ENCODE measurements at regions not wholly inside any gene's neighbourhood (a gene's known extent, or its start where the extent isn't known, plus 50 kb on each side); places are given as distances from the start of the nearest gene placed in this dataset.

DNA sequence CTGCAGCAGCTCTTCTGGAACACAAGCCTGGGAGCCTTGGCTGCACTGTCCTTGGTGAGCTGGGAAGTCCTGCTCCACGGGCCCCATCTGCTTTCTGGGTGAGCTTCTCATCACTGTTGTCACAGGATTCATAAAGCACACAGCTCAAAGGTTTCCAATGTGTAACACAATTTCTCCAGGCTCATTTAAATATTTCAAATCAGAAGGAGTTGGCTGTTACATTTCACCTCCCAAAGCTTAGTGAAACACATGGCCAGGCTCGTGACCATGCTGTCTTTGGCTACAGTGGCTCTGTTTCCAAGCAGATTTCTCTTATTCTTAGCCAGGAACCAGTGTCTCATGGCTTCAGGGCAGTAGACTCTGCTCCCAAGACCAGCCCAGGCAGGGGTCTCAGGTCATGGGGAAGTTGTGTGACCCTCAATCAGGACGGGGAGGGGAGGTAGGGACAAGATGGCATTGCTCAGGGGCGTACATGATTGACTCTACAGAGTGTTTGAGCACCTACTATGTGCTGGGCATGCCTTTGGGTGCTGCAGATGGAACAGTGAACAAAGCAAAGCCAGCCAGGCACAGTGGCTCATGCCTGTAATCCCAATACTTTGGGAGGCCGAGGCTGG lies 353.0 kb downstream of the NPHP4 start:
- H3K79me2 ChIP-seq (ENCODE audit: insufficient read depth, low read length): no peaks in the 10 kb centered on the region
- Mint-ChIP-seq H3K9me3 (peaks cover 0 to 5% (median 2%) of the 10 kb centered on the region in 7 donors), H3K4me1 (no peaks in the 10 kb centered on the region), H3K27me3 (ENCODE audit: low read depth in 3 of 3) (peaks cover 6 to 12% (median 8%) of the 10 kb centered on the region in 3 donors), H3K27ac (peak overlapping the region in 1 of 7 donors; percentile 7), H3K4me3 (no peak overlapping the region), H3K36me3 (no peaks in the 10 kb centered on the region)
- no peaks in the 10 kb centered on the region for H3K4me1 ChIP-seq (ENCODE audit: control insufficient read depth in 1 of 2, insufficient read depth in 2 of 2, low read length in 2 of 2)
- no peaks in the 10 kb centered on the region for H4K20me1 ChIP-seq (ENCODE audit: insufficient read depth, low read length)
- H3K36me3 ChIP-seq (replicated peaks in 1 of 2; ENCODE audit: control insufficient read depth in 1 of 2, insufficient read depth in 2 of 2, low read length in 2 of 2): no peaks in the 10 kb centered on the region
- no peak overlapping the region for H3K9ac ChIP-seq (ENCODE audit: insufficient read depth, low read length, poor library complexity, severe bottlenecking)
- no peak for TF ChIP-seq CTCF (IDR thresholded peaks at IDR 0.05)
- H3K4me3 ChIP-seq (replicated peaks in 1 of 3; ENCODE audit: low read depth in 2 of 3, low read length in 3 of 3): no peak overlapping the region
- no peak overlapping the region for H2AFZ ChIP-seq (ENCODE audit: insufficient read depth, low read depth, low read length, poor library complexity, severe bottlenecking)
- no peak for DNase-seq
- no peaks in the 10 kb centered on the region for H3K9me3 ChIP-seq (replicated peaks in 1 of 2; ENCODE audit: control insufficient read depth in 1 of 2, insufficient read depth in 1 of 2, low read length in 2 of 2)
- 82% methylated on average over 4 of the region's 5 CpGs for WGBS (ENCODE audit: insufficient coverage)
- no peak overlapping the region for H3K27ac ChIP-seq (ENCODE audit: low read depth in 1 of 2, low read length in 2 of 2)
- H3K27me3 ChIP-seq (ENCODE audit: control insufficient read depth in 2 of 2, insufficient read depth in 2 of 2, low read length in 2 of 2): no peaks in the 10 kb centered on the region
- H3K4me2 ChIP-seq (replicated peaks; ENCODE audit: extremely low read depth, low read length, poor library complexity, severe bottlenecking): no peak overlapping the region
- intact Hi-C loops (cut with micrococcal nuclease): no loop called here

- no peak for DNase-seq
- no peak overlapping the region for H3K4me3 ChIP-seq (replicated peaks in 1 of 3; ENCODE audit: low read depth in 2 of 3, low read length in 3 of 3)
- 82% methylated on average over 2 of the region's 3 CpGs for WGBS (ENCODE audit: insufficient coverage)
- H3K9me3 ChIP-seq (replicated peaks in 1 of 2; ENCODE audit: control insufficient read depth in 1 of 2, insufficient read depth in 1 of 2, low read length in 2 of 2): no peaks in the 10 kb centered on the region
- Mint-ChIP-seq H3K4me3 (no peak overlapping the region), H3K9me3 (peaks cover 0 to 7% (median 3%) of the 10 kb centered on the region in 7 donors), H3K36me3 (no peaks in the 10 kb centered on the region), H3K4me1 (no peaks in the 10 kb centered on the region), H3K27me3 (ENCODE audit: low read depth in 3 of 3) (peaks cover 6 to 12% (median 8%) of the 10 kb centered on the region in 3 donors), H3K27ac (no peak overlapping the region)
- H3K27ac ChIP-seq (ENCODE audit: low read depth in 1 of 2, low read length in 2 of 2): no peak overlapping the region
- no peak overlapping the region for H3K9ac ChIP-seq (ENCODE audit: insufficient read depth, low read length, poor library complexity, severe bottlenecking)
- no peaks in the 10 kb centered on the region for H3K79me2 ChIP-seq (ENCODE audit: insufficient read depth, low read length)
- H3K4me2 ChIP-seq (replicated peaks; ENCODE audit: extremely low read depth, low read length, poor library complexity, severe bottlenecking): no peak overlapping the region
- H3K36me3 ChIP-seq (replicated peaks in 1 of 2; ENCODE audit: control insufficient read depth in 1 of 2, insufficient read depth in 2 of 2, low read length in 2 of 2): no peaks in the 10 kb centered on the region
- intact Hi-C loops (cut with micrococcal nuclease): no loop called here
- no peaks in the 10 kb centered on the region for H3K27me3 ChIP-seq (ENCODE audit: control insufficient read depth in 2 of 2, insufficient read depth in 2 of 2, low read length in 2 of 2)
- H3K4me1 ChIP-seq (ENCODE audit: control insufficient read depth in 1 of 2, insufficient read depth in 2 of 2, low read length in 2 of 2): no peaks in the 10 kb centered on the region
- TF ChIP-seq CTCF (IDR thresholded peaks at IDR 0.05): no peak
- H4K20me1 ChIP-seq (ENCODE audit: insufficient read depth, low read length): no peaks in the 10 kb centered on the region
- H2AFZ ChIP-seq (ENCODE audit: insufficient read depth, low read depth, low read length, poor library complexity, severe bottlenecking): no peak overlapping the region
Observed at GRCh38 chr1:5638582-5638981, 353.6 kb downstream of the NPHP4 start.
